Hematopoietic multipotent progenitor cell treated with erythropoietin and hydrocortisone succinate and interleukin-3 and kit ligand, for 6 days (in vitro differentiated cells): ENCODE measurements at regions not wholly inside any gene's neighbourhood (a gene's known extent, or its start where the extent isn't known, plus 50 kb on each side); places are given as distances from the start of the nearest gene placed in this dataset.

ENCODE experiments used
- DNase-seq: peaks from one replicate; pipeline ENCODE4 v3.0.0-alpha.2; 2015

DNA sequence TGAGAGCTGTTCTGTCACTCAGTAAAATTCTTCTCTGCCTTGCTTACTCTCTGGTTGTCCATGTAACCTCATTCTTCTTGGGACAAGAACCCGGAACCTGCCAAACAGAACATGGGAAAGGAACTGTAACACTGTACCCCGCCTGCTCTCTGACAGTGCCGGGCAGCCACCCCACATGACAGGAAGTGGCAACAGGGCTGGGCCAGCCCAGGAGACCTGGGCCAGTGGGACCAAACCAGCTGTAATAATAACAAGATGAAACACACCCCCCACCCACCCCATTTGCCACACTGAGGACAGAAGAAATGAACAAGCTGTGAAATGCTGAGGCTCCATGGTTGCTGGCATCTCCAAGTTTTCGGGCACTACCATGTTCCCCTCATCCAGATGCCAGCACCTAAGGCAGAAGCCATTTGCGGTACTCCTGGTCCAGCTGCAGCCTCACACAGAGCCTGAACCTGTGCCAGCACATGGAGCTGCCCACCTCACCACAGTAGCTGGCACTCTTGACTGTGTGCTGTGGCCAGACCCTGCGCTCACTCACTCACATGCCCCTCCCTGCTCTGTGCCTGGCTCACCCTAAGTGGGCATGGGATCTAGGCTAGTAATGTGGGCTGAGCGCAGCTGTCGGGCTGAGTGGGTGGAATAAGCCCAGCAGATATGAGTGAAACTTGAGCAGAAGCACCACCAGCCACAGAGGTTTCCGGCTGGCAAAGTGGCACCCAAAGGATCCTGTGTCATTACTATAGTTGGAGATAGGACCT lies 126.2 kb upstream of the UGT8 start:
- no peak for DNase-seq

DNA sequence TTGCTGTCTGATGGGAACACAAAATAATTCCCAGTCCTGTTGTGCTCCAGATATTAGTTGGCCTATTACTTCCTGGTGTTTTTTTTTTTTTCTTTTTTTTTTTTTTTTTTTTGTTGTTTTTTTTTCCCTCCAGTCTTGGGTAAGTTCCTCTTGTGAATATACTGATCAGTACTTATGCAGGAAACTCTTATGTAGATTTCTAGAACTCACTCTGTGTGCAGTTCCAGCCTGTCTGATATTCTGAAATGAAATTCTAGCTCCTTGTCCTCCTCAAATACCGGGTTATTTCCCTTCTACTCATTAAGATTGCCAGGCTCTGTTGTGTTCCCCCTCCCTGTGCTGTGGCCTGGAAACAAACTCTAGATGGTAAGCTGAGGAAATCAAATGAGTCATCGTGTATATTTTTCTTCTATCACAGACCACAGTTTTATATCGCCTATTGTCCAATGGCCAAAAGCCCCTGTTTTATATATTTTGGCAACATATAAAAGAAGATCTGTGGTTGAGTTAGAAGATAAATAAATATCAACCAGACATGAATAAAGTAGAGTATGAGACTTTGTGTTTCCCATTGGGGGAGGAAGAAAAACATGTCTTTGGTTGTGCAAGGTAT lies 124.3 kb upstream of the UGT8 start:
- no peak for DNase-seq

DNA sequence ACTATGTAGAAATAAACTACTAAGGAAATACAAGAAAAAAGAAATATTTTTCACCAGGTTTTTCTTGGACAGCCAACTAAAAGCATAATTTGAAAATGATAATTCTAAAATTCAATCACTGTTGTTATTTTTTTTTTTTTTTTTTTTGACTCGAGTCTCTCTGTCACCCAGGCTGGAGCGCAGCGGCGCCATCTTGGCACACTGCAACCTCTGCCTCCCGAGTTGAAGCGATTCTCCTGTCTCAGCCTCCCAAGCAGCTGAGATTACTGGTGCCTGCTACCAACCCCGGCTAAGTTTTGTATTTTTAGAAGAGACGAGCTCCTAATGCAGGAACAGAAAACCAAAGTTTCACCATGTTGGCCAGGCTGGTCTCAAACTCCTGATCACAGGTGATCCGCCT lies 122.3 kb upstream of the UGT8 start:
- DNase-seq = no peak

DNA sequence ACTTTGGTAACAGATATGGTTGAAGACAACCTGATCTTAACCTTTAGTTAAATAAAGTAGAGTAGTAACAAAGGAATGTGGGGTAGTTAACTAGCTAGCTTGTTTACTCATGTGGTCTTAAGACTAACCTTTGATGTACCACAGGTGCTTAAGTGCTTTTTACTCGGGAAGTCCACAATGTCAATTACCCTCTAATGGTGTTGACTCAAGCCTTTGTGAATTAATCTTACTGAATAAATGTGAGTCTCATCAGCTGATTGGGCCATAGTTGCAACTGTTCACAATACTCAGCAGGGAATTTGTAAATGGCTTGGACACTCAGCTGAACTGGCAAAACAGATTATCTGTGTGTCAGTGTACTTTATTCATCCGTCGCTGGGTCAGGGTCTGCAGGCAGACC lies 119.0 kb upstream of the UGT8 start:
- DNase-seq = no peak

DNA sequence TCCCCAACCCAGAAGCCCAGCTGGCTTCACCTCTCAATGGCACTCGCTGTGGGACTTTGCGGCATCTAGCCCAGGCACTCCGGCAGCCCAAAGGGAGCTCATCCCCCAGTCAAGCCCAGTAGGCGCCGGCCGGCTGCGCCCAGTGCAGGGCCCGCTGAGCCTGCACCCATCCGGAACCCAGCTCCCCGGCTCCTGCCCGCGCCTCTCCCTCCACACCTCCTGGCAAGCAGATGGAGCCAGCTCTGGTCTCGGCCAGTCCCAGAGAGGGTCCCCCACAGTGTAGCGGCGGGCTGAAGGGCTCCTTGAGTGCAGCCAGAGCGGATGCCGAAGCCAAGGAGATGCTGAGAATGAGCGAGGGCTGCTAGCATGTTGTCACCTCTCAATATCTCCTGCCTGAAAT lies 116.8 kb upstream of the UGT8 start:
- DNase-seq = no peak

DNA sequence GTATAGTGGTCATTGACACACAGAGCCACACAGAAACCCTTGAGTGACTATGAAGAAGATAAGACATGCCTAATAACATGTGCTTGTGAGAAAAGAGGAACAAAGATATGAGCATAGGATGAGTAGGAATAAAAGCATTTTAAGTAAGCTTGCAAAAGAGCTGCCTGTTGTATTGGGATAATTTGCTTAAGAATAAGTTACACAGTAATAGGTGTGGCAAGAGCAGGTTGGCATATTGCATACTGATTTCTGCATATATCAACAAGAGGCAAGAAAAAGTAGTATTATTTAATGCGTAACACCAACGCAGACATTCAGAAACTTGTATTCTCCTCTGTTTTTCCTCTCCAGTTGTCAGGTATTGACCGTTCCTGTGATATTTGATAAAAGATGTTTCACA lies 111.5 kb upstream of the UGT8 start:
- DNase-seq = no peak

DNA sequence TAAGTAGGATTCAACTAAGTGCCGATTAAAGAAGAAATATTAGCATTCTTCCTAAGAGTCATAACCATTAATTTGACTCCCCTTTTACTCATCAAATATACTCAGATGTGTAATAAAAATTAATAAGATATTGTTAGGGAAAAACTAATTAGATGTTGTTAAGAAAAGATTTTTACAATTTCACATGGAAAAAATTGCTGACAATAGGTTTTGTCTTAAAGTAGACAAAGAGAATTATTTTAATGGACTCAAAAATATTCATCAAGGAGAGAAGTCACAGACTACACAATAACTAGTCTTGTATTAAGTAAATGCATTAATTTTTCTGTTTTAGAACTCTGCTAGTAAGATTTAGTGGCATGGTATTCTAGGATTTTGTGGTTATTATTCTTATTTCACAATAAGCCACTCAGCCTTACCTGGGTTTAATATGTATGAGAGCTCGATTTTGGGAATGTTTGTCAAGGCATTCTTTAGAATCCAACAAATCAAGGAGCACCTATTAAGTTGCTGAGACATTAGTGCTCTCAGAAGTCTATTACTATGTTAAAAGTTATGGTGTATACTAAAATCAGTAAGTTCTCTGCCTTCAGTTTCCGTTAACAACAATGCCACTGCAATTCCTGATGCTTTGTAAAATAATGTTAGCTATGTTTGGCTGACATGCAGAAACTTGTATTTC lies 110.2 kb upstream of the UGT8 start:
- no peak for DNase-seq

DNA sequence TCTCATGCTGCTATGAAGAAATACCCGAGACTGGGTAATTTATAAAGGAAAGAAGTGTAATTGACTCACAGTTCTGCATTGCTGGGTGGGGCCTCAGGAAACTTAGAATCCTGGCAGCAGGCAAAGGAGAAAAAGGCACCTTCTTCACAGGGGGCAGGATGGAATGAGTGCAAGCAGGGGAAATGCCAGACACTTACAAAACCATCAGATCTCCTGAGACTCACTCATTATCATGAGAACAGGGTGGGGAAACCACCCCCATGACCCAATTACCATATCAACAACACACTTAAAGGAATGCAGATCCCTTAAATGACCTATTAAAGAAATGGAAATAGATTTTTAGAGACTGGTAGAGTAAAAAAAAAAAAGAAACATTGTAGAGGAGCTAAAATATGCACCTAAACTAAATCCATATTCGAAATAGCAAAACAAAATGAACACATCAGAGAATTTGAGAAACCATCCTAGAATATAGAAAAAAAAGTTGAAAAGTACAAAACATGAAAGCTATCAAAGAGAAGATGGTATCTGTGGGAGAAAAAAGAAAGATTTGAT lies 104.3 kb upstream of the UGT8 start:
- DNase-seq = no peak

DNA sequence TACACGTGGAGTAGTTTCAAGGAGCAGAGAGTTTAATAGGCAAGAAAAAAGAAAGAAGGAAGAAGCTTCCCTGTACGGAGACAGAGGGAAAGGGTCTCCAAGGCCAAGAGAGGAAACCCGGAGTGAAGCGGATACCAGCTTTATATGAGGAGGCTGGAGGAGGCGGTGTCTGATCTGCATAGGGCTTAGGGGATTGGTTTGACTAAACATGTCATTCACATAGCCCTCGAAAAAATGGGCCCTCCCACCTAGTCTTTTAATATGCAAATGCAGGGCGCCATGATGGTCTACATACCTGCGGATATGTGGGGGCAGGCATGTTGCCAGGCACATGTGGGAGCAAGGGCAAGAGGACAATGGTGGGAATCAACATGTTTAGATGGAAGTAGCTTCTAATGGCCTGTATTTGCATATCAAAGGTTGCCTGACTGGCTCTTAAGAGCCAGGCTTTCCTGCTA lies 103.1 kb upstream of the UGT8 start:
- no peak for DNase-seq

DNA sequence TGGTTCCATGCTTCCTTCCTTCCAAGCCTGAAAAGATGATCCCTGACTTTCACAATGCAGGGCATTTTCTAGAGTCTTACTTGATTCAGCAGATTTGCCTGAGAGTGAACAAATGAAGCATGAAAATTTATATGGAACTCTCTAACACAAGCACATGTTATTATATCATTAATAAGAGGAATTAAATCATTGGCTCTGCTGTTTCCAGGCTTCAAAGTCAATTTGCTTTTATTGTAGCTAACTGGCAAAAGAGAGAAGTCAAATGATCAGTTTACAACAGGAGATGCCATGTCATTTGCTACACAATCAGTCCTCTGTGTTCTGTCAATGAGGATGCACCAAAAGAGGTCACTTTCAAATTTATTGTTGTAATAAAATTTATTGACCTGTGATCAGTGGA lies 101.5 kb upstream of the UGT8 start:
- no peak for DNase-seq

DNA sequence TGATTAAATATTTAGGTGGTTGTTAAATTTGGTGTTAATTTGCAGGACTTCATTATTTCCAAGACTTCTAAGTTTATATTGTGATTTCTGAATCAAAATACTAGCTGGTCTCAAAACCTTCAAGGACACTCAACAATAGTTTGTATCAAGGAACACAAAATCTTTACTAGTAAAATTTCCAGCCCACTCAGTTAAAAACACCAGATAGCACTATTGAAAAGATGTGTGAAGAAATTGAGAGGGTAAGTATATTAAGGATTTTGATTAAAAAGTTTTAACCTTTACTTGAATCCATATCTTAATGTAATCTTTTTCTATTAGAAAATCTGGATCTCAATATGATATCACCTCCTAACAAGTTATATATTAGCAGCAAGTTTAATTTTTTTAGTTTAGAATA lies 89.3 kb upstream of the UGT8 start:
- no peak for DNase-seq

DNA sequence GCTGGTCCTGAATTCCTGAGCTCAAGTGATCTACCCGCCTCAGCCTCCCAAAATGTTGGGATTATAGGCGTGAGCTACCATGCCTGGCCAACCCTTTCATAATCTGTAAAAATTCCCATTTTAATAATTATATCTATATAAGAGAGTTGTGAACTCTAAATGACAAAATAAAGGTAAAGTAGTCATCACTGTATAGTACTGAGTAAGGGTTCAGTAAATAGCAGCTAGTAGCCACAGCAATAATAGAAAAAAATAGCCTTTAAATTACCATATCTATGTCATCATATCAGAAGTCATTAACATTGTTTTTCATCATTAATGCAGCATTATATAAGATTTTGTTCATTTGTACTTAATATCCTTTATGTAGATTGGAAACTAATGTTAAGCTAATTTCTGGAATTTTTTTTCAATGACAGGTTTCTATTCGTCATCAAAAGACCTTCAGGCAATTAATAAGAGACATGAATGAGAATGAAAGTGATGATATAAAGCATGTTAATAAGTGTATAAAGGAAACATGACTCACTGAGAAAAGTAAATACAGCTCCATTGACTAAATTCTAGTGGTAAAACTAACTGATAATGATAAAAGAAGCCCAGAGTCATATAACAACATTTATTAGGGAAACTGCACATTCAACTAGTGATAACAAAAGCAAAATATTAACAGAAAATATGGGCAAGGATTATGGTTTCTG lies 85.9 kb upstream of the UGT8 start:
- DNase-seq = no peak

DNA sequence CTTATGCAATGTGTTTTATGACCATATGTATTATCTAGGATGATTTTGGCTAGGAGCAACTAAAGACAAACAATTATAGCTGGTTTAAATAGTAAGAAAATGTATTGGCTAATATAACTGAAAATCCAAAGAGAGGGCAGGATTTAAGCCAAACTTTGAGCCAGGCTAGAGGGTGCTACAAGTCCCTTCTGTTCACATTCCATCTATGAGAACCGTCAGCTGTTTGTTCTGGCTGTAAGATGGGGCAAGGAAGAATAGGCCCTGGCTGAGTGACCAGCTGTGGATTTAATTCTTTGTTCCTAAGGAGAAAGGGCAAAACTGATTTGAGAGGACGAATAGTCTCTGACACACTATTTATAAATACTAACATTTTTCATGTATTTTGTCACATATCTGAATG lies 79.2 kb upstream of the UGT8 start:
- DNase-seq = no peak

DNA sequence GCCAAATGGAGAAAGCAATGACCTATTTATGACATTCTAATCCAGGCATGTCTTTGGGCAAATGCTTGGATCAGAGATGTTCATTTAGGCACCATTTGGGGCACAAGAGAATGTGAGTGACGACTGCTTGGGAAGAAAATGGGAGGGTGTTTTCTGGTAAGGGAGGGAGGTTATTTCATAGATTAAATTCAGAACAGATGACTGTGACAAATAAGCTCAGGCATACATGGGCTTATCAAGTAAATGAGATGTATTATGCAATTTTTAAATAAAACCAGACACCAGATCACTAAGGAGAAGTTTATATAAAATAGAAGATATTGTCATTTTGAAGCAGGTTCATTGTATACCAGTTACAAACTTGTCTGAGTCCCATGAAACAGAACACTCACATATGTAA lies 71.4 kb upstream of the UGT8 start:
- no peak for DNase-seq

DNA sequence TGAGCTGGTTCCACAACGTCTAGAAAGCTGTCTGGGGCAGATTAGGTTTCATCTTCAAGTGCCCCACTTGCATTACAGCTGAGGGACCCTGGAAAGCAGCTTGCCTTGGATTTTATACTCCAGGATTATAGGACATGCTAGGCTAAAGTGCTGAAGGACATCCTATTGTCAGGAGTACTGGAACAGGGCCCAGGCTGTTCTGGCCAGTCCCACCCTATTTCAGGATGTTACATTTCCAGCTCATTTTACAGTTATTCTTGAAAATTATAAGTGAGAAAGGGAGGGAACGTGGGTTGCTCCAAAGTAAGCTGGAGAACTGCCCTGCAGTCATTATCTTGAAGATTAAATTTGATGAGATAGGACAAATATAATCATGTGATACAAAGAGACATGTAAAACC lies 71.0 kb upstream of the UGT8 start:
- DNase-seq = no peak

DNA sequence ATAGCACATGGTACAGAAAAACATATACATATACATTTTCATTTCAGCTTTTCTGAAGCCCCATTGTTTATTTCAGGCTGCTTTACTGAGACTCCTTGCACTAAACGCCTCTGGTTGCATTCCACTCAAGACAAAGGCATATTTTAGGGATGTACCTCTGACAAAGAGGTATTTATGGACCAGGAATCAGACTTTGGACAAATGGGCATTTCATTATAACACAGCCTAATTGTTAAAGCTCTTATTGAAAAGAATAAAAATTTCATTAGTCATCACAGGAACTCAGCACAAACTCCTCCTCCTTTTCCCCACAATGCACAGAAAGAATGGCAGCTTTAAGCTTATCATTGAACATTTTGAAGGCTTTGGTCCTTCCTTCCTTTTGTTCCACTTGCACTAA lies 62.9 kb upstream of the UGT8 start:
- no peak for DNase-seq

DNA sequence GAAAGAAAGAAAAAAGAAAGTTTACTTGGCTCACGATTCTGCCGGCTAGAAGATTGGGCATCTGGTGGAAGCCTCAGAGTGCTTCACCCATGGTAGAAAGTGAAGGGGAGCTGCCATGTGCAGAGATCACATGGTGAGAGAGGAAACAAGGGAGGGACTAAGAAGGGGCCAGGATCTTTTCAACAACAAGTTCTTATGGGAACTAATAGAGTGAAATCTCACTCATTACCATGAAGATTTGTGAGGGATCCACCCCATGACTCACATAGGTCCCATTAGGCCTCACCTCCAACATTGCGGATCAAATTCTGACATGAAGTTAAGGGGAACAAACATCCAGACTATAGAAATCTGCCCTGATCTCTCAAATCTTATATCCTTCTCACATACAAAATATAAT lies 61.3 kb upstream of the UGT8 start:
- no peak for DNase-seq

DNA sequence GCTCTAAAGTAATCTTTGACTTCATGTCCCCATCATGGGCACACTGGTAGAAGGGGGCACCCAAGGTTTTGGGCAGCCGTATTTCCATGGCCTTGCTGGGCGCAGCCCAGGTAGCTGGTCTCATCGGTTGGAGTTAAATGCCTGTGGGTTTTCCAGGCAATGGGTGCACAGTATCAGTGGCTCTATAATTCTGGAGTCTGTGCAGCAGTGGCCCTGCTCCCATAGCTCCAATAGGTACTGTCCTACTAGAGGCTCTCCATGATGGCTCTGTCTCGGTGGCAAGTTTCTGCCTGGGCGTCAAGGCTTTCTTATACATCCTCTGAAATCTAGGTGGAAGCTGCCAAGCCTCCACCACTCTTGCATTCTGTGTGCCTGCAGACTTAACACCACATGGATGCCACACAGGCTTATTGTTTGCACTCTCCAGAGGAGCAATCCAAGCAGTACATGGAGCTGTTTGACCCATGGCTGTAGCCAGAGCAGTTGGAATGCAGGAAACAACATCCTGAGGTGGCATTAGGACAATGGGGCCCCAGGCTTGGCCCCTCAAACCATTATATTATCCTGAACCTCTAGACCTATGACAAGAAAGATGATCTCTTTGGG lies 60.5 kb upstream of the UGT8 start:
- DNase-seq = no peak

DNA sequence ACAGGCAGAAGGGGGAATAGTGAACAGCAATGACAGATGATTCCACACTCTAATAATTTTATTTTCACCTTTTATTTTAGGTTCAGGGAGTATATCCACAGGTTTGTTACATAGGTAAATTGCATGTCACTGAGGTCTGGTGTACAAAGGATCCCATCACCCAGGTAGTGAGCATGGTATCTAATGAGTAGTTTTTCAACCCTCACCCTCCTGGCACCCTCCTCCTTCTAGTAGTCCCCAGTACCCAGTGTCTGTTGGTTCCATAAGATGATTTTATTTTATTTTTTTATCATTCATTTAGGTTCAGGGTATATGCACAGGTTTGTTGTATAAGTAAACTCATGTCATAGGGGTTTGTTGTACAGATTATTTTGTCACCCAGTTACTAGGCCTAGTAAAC lies 58.6 kb upstream of the UGT8 start:
- DNase-seq = no peak

DNA sequence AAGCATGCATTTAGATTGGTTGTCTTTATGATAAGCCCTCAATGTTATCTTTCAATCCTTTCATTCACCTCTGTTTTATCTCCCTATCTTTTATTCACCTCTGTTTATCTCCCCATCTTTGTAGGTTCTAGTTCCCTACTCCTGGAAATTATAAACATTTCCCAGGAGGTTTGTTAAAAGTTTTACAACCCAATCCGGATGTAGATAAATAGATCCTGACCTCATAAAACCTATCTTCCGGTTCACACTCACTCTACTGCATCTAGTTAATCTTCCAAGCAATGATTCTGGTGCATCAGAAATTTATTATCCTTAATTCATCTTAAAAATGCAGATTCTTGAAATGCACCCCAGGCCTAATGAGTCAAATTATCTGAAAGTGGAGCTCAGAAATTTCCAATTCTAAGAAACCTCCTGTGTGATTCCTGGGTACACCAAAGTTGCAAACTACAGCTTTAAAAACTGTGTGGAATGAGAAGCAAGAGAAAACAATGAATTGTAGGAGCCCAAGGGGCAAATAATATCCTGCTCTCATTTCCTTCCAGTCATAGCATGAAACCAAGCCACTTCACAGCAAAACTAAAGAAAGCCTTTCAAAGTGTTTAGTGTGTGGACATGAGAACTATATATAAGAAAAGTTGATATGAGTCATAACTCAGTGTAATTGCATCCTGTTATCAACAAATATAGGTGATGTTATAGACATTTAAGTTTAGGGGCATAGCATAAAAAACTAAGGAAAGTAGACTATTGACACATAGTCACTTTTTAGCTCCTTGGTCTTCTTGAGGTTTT lies 51.1 kb upstream of the UGT8 start:
- no peak for DNase-seq
